ENCODE measurements at regions not wholly inside any gene's neighbourhood (a gene's known extent, or its start where the extent isn't known, plus 50 kb on each side); places are given as distances from the start of the nearest gene placed in this dataset.

- TF ChIP-seq CTCF (conservative IDR thresholded peaks at IDR 0.05; ENCODE audit: low read depth, low read length), result no peak
- no peak for TF ChIP-seq EZH2phosphoT487 (IDR thresholded peaks at IDR 0.05; ENCODE audit: borderline replicate concordance, low read length)
These were observed 55.8 kb upstream of the CLDN14 start for GRCh38 chr21:36535618-36536241.
